GM23248 (cell line): ENCODE measurements at regions not wholly inside any gene's neighbourhood (a gene's known extent, or its start where the extent isn't known, plus 50 kb on each side); places are given as distances from the start of the nearest gene placed in this dataset.

ENCODE experiments used
- EZH2 ChIP-seq: fragments of 200-600 bp; sonication (generic); IDR thresholded peaks from 2 replicates; pipeline ENCODE4 v1.6.1; 2018; ENCODE audit warnings: antibody characterized with exemption, mild to moderate bottlenecking; ENCODE audit not compliant: insufficient read depth, poor library complexity, severe bottlenecking
- EZH2phosphoT487 ChIP-seq: fragments of 200-600 bp; sonication (generic); IDR thresholded peaks from 2 replicates; pipeline ENCODE4 v1.6.1; 2018; ENCODE audit warnings: antibody characterized with exemption, moderate library complexity, mild to moderate bottlenecking, low read depth; ENCODE audit not compliant: insufficient read depth

DNA sequence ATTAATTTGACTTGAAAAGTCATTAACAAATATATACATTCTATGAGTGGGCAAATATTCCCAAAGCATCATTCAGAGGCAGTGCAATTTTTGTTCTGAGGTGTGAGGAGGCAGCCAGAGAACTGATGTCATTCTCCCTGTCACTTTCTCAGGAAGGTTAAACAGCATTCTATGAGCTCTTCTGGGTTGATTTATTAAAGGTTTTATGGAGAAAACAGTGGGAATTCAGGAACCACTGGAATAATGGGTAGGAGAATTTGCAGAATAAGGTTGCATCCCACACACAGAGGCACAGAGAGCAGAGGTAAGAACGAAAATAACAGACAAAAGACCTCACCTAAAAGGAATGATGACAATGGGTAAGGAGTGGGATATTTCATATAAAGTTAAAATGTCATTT lies 860.6 kb downstream of the TFAP2A start:
- TF ChIP-seq EZH2 (no peak), EZH2phosphoT487 (no peak)
